HG03457 (cell line): ENCODE measurements at regions not wholly inside any gene's neighbourhood (a gene's known extent, or its start where the extent isn't known, plus 50 kb on each side); places are given as distances from the start of the nearest gene placed in this dataset.

Experiments
- ATAC-seq: cut with Tn5 transposase; IDR thresholded peaks from one replicate; pipeline ENCODE4 v1.9.1; 2021; ENCODE audit warnings: moderate number of reproducible peaks; ENCODE audit not compliant: unreplicated experiment

DNA sequence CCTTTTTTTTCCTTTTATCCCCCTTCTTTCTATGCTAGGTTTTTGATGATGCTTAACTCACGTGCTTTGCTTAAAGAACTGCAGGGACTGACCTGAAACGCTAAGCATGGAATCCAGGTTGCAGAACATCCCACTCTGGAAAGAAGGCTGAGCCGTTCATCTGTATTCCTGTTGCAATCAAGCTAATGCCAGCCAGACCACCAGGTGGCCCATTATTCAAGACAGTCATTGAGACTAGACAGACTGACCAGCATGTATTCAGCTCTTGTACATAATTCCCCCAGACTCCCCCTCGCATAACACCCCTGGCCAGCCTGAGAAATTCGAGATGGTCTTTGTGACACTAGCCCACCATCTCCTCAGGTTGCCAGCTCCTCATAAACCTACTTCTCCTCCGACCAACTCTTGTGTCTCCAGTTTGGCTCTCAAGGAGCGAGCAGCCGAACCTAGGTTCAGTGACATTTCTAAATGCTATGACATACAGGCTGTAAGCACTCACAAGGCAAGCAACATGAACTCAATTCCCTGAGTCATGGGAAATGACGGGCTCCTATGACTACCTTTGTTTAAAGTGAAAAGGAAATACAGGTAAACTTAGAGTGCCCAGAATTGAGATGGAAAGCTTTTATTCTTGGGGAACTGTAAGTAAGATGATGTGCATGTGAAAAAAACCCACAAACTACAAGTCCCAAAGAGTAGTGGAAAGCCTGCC, 309.3 kb upstream of the CDYL start:
- no peak for ATAC-seq

DNA sequence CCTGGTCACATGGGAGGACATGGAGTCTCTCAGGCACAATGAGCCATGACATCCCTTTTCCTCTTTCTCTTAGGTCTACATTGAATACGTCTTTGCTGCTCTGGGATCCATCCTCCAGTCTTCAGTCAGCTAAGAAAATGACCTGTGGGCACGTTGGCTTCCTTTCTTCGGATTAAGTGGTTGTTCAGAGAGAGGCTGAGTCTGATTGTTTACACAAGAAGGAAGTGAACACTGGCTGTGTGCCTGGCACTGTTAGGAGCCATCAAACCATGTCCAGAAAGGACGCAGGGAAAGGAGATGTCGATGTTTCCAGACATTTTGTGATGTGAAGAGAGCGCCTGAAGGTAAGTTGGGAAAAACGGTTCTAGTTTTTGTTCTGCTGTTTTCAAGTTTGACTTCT, 309.9 kb upstream of the CDYL start:
- no peak for ATAC-seq

DNA sequence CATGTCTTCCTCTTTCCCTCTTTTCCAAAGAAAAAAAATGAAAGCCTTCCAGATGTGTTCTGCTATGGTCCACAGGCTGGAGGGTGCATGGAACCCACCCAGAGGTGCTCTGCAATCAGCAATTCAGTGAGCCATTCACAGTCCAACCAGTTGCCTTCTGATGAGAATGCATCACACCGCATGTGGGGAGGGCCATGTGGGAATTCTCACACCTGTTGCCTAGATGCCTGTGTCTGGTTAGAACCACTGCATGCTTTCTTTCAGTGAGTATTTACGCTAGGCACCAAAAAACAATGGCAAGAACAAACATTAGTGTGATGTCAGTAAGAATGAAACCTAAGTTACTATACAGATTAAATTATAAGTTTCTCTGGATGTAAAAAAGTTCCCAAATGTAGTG, 311.6 kb upstream of the CDYL start:
- no peak for ATAC-seq

DNA sequence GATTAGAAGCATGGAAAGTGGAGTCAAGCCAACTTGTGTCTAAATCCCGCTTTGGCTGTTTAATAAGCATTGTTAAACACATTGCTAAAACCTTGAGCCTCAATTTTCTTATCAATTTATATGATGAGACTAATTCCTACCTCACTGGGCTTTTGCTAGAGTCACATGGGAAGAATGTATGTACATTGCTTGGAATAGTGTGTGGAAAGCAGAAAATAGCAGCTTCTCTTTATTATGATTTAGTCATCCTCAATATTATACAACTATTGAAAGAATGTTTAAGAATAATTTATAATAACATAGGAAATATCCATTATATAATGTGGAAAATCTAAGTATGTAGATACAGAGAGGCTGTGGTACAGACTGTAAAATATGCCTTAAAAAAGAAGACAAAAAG, 313.0 kb upstream of the CDYL start:
- no peak for ATAC-seq

DNA sequence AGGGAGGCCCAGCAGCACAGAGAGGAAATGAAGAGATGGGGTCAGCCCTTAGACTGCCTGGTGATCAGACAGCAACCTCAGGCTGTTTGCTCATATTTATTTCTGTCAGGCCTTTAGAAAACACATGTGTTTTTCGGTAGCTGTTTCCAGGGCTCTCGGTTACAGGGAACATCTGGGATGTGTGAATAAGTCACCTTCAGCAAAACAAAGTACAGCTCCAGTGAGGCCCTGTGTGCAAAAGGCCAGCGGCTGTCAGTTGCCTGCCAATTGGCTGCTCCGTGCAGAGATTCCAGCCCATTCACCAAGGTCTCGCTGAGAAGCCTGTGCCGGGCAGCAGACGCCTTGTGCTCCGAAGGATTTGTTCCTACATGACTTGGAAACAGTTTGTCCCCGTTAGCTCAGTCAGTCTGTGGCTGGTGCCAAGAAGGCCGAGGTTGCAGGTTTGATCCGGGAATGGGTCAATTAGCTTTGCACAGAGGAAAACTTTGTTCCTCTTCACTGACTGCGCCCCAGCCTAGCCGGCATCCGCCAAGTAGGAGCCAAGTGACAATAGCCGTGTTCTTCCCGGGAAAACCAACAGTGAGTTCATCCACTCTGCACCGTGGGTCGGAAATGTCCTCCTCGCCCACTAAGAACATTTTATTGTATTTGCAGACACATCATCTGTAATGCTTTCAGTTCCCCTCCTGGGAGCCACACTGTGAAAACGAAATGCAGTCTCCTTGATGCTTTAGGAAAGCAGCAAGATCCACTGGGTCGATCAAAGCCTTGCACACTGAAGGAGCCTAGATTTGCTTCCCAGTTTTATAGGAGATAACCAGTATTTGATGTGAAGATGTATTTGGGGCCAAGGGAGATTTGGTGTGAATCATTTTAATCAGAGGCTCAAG, 315.4 kb upstream of the CDYL start:
- no peak for ATAC-seq

DNA sequence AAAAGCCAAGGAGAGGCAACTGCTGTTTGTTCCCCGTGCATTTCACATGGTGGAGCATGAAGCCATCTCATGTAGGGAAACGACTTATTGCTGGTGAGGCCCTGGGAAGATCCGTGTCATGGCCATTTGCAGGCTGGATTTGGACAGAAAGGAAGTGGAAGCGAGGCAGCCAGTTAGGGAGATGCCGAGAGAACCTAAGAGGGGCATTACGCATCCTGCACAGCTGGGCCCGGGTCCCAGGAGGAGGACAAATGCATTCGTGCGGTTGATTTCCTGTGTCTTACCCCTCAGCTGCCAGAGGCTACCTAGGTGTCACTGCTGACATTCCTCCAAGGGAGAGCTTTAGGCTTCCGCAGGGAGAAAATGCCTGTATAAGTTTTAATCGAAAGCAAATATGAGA, 316.2 kb upstream of the CDYL start:
- no peak for ATAC-seq

DNA sequence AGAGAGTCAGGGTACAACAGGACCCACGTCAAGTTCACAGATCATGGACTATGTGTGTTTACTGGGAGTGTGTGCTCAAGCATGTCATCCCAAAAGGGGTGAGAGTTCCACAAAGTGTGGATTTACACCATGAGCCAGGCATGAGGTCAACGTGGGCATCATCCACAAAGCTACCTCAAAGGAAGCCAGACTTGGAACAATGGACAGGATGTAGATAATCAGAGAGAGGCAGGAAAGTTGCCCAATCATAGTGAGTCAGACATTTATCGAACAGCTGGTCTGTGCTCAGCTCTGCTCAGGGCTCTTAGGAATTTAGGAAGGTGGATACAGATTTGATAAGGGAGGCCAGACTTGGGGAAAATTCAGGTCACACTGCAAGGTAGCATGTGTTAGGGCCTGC, 317.2 kb upstream of the CDYL start:
- no peak for ATAC-seq

DNA sequence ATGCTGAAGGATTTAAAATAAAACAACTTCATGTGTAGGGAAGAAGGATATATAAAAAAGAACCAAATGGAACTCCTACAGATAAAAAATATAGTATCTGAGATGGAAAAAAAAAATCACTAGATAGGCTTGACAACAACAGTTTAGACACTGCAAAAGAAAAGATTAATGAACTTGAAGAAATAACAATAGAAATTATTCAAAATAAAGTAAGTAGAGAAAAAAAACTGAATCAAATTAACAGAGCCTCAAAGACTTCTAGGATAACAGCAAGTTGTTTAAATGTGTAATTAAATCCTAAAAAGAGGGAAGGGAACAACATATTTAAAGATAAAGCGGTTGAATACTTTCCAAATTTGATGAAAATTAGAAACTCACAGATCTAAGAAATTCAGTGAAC, 316.3 kb upstream of the ECI2 start:
- no peak for ATAC-seq

DNA sequence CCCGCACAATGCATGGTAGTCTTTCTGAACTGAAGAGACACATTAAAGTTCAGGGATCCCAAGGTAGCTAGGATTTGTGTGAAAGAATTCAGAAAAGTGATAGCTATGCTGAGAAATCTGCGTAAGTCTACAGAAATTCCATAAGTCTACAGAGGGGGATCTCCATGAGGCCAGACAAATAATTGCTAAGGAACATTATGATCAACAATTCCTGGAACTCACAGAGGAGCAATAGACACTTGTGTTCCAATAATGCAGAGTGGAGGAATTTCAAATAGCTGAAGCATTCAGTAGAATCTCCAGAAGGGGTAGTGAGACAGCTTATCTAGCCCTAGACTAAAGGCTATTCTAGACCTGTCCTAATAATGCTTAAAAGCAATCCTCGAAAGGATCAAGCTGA, 315.7 kb upstream of the ECI2 start:
- ATAC-seq = no peak

DNA sequence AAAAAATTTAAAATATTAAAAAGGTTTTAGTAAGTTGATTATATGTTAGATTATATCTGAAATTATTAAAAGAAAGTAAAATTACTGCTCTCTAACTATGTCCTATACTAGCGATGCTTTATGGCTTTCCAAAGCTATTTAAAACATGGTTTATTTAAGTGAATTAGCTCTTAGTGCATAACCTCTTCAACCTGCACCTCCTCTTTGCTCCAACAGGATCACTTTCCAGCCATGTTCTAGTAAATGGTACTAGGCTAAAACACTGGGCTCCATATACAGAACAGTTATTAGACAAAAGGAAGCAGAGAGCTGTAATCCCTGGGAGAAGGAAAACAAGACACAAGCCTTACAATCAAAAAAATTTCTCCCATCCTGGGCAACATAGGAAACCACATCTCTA, 314.9 kb upstream of the ECI2 start:
- ATAC-seq = no peak

DNA sequence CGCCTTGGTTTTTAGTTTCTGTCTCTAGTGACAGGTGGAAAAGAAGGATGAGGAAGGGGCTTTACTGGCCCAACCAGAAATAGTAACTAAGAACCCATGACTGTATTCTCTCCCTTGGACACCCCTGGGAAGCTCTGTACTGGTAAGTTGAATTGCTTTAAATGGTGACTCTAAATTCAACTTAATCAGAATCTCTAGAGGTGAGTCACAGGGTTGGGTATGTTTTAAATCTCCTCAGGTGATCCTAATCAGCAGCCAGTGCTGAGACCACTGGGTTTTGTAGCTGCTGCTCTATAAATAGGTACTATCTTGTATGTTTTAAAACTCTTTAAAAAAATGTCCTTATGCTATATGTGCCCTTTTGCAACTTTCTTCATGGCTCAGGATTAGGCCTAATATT, 314.0 kb upstream of the ECI2 start:
- ATAC-seq = no peak

DNA sequence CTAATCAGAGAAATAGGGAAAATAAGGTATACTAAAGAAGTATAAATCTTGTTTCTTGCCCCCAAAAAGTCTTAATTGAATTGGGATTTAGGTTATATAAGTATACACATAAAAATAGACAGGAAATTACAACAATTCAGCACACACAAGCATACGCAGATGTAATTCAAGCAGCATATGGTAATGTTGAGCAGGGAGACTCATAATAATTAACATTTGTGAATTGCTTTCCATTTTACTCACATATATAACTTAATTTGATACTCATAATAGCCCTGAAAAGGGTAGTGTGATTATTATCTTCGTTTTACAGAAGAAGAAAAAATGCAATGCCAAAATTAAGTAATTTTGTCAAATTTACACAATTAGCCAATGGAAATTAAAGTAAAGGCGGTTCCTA, 313.5 kb upstream of the ECI2 start:
- ATAC-seq = no peak

DNA sequence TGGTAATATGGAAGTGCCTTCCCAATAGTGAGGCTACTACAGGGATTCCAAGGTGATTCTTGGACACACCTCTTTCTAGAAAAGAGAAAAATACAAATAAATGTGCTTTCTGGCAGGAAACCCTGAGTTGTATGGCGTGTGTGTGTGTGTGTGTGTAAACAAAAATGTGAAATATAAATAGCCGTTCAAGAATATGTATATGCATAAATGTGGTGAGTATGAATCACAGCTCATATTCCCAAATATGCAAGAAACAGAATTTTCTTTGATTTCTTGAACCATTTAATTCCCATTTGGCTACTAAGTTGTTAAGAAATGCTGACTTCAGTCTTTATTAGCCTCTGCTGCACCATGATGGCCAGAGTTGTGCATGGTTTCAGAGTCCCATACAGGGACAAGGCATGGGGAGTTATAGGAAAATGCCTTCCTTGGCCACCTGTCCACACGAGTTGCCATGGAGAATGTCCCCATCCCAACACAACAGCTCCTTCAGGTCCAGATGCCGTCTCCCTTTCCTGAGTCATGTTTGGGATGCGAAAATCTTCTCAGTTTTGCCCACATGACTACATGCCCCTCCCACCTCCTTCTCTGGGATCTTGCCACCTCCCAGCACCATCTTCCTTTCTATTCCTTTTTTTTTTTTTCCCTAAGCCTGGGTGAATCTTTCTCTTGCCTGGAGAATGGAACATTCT, 312.4 kb upstream of the ECI2 start:
- no peak for ATAC-seq

DNA sequence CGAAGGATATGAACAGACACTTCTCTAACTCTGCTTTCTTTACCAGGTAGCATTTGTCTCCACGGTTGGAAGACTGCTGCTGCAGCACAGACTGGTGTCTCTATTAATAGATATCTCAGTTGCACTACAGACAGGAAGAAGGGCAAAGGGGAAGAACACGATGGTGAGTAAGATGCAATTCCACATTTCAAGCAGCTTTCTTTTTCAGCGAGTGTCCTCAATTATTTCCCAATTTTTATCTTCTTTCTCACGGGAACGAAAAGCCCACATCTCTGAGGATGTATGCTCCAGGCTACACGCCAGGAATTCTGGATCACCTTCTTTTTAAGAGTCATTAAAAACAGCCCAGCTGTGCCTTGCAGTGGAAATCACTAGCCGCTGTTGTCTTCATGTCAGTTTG, 311.6 kb upstream of the ECI2 start:
- ATAC-seq = no peak

DNA sequence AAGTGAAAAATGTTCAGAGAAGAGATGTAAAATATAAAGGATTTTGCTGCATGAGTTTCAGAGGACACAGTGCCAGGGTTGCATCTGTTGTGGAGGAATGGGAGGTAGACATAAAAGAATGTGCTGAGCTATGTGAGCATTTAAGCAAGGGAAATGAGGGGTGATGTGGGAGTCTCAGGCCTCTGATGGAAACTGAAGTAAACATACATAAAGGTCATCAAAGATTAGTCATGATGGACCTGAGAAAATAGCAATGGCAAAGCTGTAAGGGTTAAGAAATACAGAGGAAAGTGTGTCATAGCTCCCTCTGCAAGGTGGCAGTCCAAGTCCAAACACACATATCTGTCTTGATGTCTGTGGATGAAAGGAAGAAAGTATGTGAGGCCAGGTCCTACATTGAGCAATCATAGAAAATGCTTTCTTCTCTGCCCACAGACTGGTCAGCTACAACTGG, 306.6 kb upstream of the ECI2 start:
- no peak for ATAC-seq

DNA sequence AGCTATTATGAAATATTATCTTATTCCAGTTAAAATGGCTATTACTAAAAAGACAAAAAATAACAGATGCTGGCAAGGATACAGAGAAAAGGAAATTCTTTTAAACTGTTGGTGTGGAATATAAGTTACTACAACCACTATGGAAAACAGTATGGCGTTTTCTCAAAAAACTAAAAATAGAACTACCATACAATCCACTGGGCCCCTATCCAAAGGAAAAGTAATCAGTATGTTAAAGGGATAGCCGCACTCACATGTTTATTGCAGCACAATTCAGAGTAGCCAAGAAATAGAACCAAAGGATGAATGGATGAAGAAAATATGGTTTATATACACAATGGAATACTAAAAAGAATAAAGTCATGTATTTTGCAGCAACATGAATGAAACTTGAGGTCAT, 303.8 kb upstream of the ECI2 start:
- no peak for ATAC-seq

DNA sequence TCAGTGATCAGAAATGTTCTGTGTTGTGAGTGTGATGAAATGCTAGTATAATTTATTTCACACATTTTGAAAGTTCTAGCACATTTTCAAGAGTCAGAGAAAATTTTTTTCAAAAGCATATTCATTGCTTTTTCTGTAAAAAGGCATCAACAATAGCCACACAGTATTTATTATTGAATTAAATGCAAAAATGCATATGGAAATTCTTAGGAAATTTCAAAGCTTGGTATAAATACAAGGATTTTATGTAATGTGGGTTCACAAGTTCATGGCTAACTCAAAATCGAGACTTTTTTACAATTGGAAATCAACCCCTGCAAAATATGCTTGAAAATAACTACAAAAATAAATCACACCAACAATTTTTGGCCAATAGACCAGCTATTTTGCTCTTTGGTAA, 302.0 kb upstream of the ECI2 start:
- no peak for ATAC-seq

DNA sequence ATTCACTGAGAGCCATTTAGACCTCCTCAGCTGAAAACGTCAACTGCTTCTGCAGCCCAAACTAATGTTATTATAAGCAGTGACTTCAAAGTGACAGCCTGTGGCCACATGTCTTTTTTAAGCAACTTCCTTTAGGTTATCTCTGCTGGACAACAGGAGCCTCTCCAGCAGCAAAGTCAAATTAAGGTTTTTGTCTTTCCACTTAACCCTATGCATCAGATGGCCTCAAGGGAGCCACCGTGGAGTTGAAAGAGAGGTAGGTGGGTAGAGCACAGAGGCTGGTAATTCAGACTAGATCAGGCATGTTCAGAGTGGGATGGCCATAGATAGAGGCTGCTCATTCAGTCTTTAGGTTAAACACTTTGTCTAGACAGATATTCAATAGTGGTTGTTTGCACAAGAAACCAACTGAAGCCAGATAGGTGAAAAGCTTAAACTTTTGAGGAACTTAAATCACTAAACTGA, 300.6 kb upstream of the ECI2 start:
- no peak for ATAC-seq

DNA sequence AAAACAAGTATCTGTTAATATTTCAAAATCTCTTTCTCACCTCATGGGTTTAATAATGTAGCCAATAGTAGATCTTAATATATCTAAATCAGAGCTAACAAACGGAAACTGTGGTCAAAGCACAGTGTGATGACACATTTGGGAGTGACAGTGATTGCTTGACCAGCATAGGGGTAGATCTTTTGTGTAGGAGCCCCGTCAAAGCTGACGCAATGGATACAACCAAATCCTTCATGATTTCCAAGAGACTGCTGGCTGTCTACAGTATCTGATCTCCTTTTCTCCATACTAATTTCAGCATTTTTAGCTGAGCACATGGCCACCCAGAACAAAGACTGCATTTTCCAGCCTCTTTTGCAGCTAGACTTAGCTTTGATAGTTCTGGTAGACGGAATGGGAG, 299.3 kb upstream of the ECI2 start:
- no peak for ATAC-seq

DNA sequence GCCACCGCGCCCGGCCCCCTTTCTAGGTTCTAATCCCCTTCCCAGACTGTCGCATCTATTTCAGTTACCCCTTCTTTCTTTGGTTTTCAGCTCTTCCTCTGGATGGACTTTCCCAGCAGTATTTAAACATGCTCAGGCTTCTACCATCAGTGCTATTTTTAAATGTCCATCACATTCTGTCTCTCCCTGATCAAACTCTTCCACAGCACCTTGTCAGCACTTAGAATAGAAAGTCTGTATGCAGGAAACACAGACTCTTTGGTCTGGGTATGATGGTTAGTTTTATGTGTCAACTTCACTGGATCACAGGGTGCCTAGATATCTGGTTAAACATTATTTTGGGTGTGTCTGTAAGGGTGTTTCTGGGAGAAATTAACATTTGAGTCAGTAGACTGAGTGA, 297.8 kb upstream of the ECI2 start:
- ATAC-seq = no peak

DNA sequence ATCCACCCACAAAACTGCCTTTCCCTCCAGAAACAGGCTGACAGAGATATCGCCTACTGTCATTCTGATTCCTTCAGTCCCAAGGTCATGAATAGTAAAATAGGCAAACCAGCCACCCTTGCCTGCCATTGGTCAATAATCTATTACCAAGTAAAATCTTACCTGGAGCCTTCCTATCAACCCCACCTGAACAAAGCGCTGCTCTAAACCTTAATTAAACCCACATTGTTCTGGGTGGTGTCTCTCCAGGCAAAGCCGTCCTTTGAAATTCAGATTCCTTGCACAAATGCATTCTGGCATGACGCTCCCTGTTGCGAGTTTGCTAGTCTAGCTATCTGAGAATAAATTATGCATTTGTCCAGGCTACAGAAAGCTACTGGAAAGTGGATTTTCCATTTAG, 291.6 kb upstream of the ECI2 start:
- ATAC-seq = no peak

DNA sequence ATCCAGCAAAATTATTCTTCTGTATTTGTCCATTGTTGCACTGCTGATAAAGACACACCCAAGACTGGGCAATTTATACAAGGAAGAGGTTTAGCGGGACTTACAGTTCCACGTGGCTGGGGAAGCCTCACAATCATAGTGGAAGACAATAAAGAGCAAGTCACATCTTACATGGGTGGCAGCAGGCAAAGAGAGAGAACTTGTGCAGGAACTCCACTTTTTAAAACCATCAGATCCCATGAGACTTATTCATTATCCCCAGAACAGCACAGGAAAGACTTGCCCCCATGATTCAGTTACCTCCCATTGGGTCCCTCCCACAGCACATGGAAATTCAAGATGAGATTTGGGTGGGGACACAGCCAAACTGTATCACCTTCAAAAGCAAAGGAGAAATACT, 286.5 kb upstream of the ECI2 start:
- ATAC-seq = no peak
